SK-N-SH treated with all-trans-retinoic acid at 6 μM for 48 hours (cell line): ENCODE measurements at regions not wholly inside any gene's neighbourhood (a gene's known extent, or its start where the extent isn't known, plus 50 kb on each side); places are given as distances from the start of the nearest gene placed in this dataset.

Source experiments
- ATAC-seq: fragments of 200-7000 bp; cut with Tn5 transposase; 3 replicates; pipeline ENCODE4 v1.9.1; 2020; ENCODE audit warnings: mild to moderate bottlenecking, moderate library complexity
- ARNTL ChIP-seq: fragments of 450-650 bp; formaldehyde crosslinking; IDR thresholded peaks from 2 replicates; pipeline ENCODE4 v1.5.0; 2020; ENCODE audit warnings: low read depth, mild to moderate bottlenecking, moderate library complexity, borderline replicate concordance
- CREB5 ChIP-seq: fragments of 250-450 bp; sonication (Bioruptor Pico); IDR thresholded peaks from 2 replicates; pipeline ENCODE4 v1.5.1; 2020; ENCODE audit warnings: low read depth, mild to moderate bottlenecking, moderate library complexity
- CSDC2 ChIP-seq: fragments of 250-450 bp; sonication (Bioruptor Pico); IDR thresholded peaks from 2 replicates; pipeline ENCODE4 v1.5.0; 2020; ENCODE audit warnings: mild to moderate bottlenecking, moderate library complexity
- CSRNP3 ChIP-seq: fragments of 250-450 bp; sonication (Bioruptor Pico); IDR thresholded peaks from 2 replicates; pipeline ENCODE4 v1.5.1; 2021; ENCODE audit warnings: mild to moderate bottlenecking, moderate library complexity
- ESRRG ChIP-seq: fragments of 250-450 bp; sonication (Bioruptor Pico); IDR thresholded peaks from 2 replicates; pipeline ENCODE4 v1.6.1; 2021; ENCODE audit warnings: mild to moderate bottlenecking
- GLIS3 ChIP-seq: fragments of 250-450 bp; sonication (Bioruptor Pico); IDR thresholded peaks from 2 replicates; pipeline ENCODE4 v1.5.0; 2020; ENCODE audit warnings: mild to moderate bottlenecking, moderate library complexity
- ISL1 ChIP-seq: fragments of 250-450 bp; sonication (Bioruptor Pico); IDR thresholded peaks from 2 replicates; pipeline ENCODE4 v2.1.2; 2022; ENCODE audit warnings: mild to moderate bottlenecking, moderate library complexity
- OSR1 ChIP-seq: fragments of 250-450 bp; sonication (Bioruptor Pico); IDR thresholded peaks from 2 replicates; pipeline ENCODE4 v1.8.0; 2022; ENCODE audit warnings: moderate library complexity, mild to moderate bottlenecking, inconsistent platforms
- PATZ1 ChIP-seq: fragments of 250-450 bp; sonication (Bioruptor Pico); IDR thresholded peaks from 2 replicates; pipeline ENCODE4 v1.8.0; 2020; ENCODE audit warnings: mild to moderate bottlenecking, moderate library complexity, borderline replicate concordance
- POU6F1 ChIP-seq: fragments of 250-450 bp; sonication (Bioruptor Pico); IDR thresholded peaks from 2 replicates; pipeline ENCODE4 v1.8.0; 2021; ENCODE audit warnings: low read depth, mild to moderate bottlenecking, moderate library complexity, borderline replicate concordance
- PPARA ChIP-seq: fragments of 250-450 bp; sonication (Bioruptor Pico); IDR thresholded peaks from 2 replicates; pipeline ENCODE4 v1.5.0; 2020; ENCODE audit warnings: mild to moderate bottlenecking, borderline replicate concordance
- RARB ChIP-seq: fragments of 250-450 bp; sonication (Bioruptor Pico); IDR thresholded peaks from 2 replicates; pipeline ENCODE4 v1.8.0; 2021; ENCODE audit warnings: mild to moderate bottlenecking, moderate library complexity
- SNAI2 ChIP-seq: fragments of 250-450 bp; sonication (Bioruptor Pico); IDR thresholded peaks from 2 replicates; pipeline ENCODE4 v1.5.0; 2020; ENCODE audit warnings: mild to moderate bottlenecking, moderate library complexity
- TCF4 ChIP-seq: fragments of 250-450 bp; sonication (Bioruptor Pico); IDR thresholded peaks from 2 replicates; pipeline ENCODE4 v1.8.0; 2021; ENCODE audit warnings: mild to moderate bottlenecking, moderate library complexity, borderline replicate concordance
- TOX ChIP-seq: fragments of 250-450 bp; sonication (Bioruptor Pico); IDR thresholded peaks from 2 replicates; pipeline ENCODE4 v1.8.0; 2021; ENCODE audit warnings: mild to moderate bottlenecking, moderate library complexity, borderline replicate concordance
- TSHZ2 ChIP-seq: fragments of 250-450 bp; sonication (Bioruptor Pico); IDR thresholded peaks from 2 replicates; pipeline ENCODE4 v1.5.0; 2020; ENCODE audit warnings: mild to moderate bottlenecking, moderate library complexity
- ZC3H10 ChIP-seq: fragments of 250-450 bp; sonication (Bioruptor Pico); IDR thresholded peaks from 2 replicates; pipeline ENCODE4 v1.5.1; 2021; ENCODE audit warnings: mild to moderate bottlenecking, moderate library complexity
- ZFP3 ChIP-seq: fragments of 250-450 bp; sonication (Bioruptor Pico); IDR thresholded peaks from 2 replicates; pipeline ENCODE4 v1.5.0; 2020; ENCODE audit warnings: mild to moderate bottlenecking, moderate library complexity
- ZFP30 ChIP-seq: fragments of 450-650 bp; formaldehyde crosslinking; IDR thresholded peaks from 2 replicates; pipeline ENCODE4 v1.5.0; 2022; ENCODE audit warnings: mild to moderate bottlenecking, moderate library complexity
- ZNF565 ChIP-seq: fragments of 450-650 bp; formaldehyde crosslinking; conservative IDR thresholded peaks from 2 replicates; pipeline ENCODE4 v1.5.0; 2020; ENCODE audit warnings: low read depth, mild to moderate bottlenecking, moderate library complexity
- ZNF70 ChIP-seq: fragments of 450-650 bp; formaldehyde crosslinking; IDR thresholded peaks from 2 replicates; pipeline ENCODE4 v1.5.0; 2020; ENCODE audit warnings: mild to moderate bottlenecking, moderate library complexity
- ZNF8 ChIP-seq: fragments of 450-650 bp; formaldehyde crosslinking; IDR thresholded peaks from 2 replicates; pipeline ENCODE4 v1.5.0; 2020; ENCODE audit warnings: mild to moderate bottlenecking, moderate library complexity

- TF ChIP-seq ZNF565 = no peak
- TF ChIP-seq ZC3H10 (CRISPR knock-in tag) = no peak
- TF ChIP-seq CSRNP3 (CRISPR knock-in tag) = no peak
- no peak for TF ChIP-seq CREB5 (CRISPR knock-in tag)
- TF ChIP-seq CSDC2 (CRISPR knock-in tag) = no peak
- no peak for TF ChIP-seq OSR1
- TF ChIP-seq ISL1 (CRISPR knock-in tag) = no peak
- TF ChIP-seq RARB (CRISPR knock-in tag) = no peak
- no peak for TF ChIP-seq POU6F1 (CRISPR knock-in tag)
- no peak for TF ChIP-seq ESRRG (CRISPR knock-in tag)
- TF ChIP-seq ZFP3 (CRISPR knock-in tag) = no peak
- TF ChIP-seq PPARA (CRISPR knock-in tag) = no peak
- no peak for TF ChIP-seq ZNF8
- TF ChIP-seq ARNTL = no peak
- no peak for TF ChIP-seq TSHZ2 (CRISPR knock-in tag)
- TF ChIP-seq ZNF70 (CRISPR knock-in tag) = no peak
- TF ChIP-seq TCF4 (CRISPR knock-in tag) = no peak
- no peak for TF ChIP-seq ZFP30 (CRISPR knock-in tag)
- no peak for TF ChIP-seq TOX (CRISPR knock-in tag)
- TF ChIP-seq, all 23 proteins: peak for 0
- ATAC-seq = no peak
Measured at GRCh38 chr6:10310330-10310653, 104.6 kb downstream of the TFAP2A start.

- TF ChIP-seq OSR1 (no peak), ZC3H10 (CRISPR knock-in tag) (no peak)
- ATAC-seq = no peak
Measured at GRCh38 chr6:10309457-10310329, 105.2 kb downstream of the TFAP2A start.

GRCh38 chr6:10307476-10307875 lies 107.4 kb downstream of the TFAP2A start:
- no peak for ATAC-seq
- TF ChIP-seq PATZ1 (no peak), ZFP3 (CRISPR knock-in tag) (no peak), ZFP30 (CRISPR knock-in tag) (no peak), PPARA (CRISPR knock-in tag) (no peak), ARNTL (no peak), TOX (CRISPR knock-in tag) (no peak), TSHZ2 (CRISPR knock-in tag) (no peak), ISL1 (CRISPR knock-in tag) (no peak), SNAI2 (no peak), CSRNP3 (CRISPR knock-in tag) (no peak), ZNF565 (no peak), RARB (CRISPR knock-in tag) (no peak), CREB5 (CRISPR knock-in tag) (no peak), GLIS3 (CRISPR knock-in tag) (no peak)
